ENCODE measurements at regions not wholly inside any gene's neighbourhood (a gene's known extent, or its start where the extent isn't known, plus 50 kb on each side); places are given as distances from the start of the nearest gene placed in this dataset.

DNA sequence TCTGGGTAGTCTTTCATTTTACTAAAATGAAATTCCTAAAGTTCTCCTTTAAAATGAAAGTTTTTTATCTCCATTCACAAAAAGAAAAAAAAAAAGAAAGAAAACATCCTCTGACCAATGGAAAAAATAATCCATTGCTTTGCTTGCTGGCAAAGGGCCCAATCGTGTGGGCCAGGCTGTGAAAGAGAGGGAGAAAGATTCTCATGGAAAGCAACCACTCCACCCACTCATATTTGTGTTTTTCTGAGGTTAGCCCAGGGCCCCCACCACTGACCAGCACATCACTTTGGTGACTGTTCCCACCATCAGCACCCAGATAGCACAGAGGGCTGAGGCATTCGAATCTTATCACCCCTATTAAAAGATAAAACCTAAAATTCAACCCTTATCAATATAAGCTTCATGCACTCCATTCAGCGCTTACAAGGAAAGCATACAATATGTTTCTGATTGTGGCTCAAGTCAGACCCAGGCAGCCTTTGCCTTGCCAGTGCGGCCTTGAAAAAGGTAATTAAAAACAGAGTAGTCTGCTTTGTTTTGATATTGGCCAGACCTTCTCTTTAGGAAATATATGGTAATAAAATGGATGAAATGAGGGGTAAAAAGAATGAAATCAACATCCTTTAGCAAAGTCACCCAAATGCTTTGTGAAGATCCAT, 192.8 kb downstream of the ETS1 start:
- Mint-ChIP-seq H3K27me3 (no peaks in the 10 kb centered on the region), H3K27ac (no peak overlapping the region), H3K9me3 (peaks cover 6% of the 10 kb centered on the region), H3K4me3 (no peak overlapping the region), H3K36me3 (ENCODE audit: low read depth) (no peaks in the 10 kb centered on the region), H3K4me1 (ENCODE audit: low read depth) (peaks cover 33% of the 10 kb centered on the region)
- ChIA-PET CTCF (interaction anchor here (1.1 kb wide), 1 partner anchor 9 kb away, joined by 4 read pairs; no protein-coding TSS in a partner anchor), POLR2A (interaction anchor here (1.2 kb wide), 1 partner anchor 11 kb away, joined by 4 read pairs; no protein-coding TSS in a partner anchor)
- ATAC-seq (no peak), DNase-seq (no peak)
- intact Hi-C loops (cut with micrococcal nuclease) = no loop called here
- no peak for TF ChIP-seq CTCF (IDR thresholded peaks at IDR 0.05)

DNA sequence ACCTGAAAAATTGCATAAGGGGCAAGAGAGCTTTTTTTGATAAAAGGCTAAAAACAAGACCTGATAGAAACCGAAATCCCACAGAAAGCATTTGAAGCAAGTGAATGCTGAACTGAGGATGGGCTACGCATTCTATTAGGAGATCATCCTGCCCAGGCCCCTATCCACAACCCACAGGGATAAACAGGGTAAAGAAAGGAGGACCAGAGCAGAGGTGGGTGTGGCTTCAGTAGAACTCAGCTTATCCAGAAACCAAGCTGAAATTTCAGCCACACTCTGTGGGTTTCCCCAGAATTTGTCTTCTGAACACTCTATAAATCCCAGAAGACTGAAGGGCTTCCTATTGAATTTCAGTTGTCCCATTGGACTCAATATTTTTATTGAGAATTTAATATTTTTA, 195.1 kb downstream of the ETS1 start:
- ChIA-PET CTCF (interaction anchor here (0.8 to 1.4 kb wide), 5 partner anchors 10 to 65 kb away, joined by 3 read pairs; no protein-coding TSS in a partner anchor), POLR2A (interaction anchor here (0.7 kb wide), 1 partner anchor 9 kb away, joined by 5 read pairs; no protein-coding TSS in a partner anchor)
- DNase-seq (no peak), ATAC-seq (no peak)
- Mint-ChIP-seq H3K4me1 (ENCODE audit: low read depth) (peaks cover 29% of the 10 kb centered on the region), H3K27me3 (no peaks in the 10 kb centered on the region), H3K27ac (no peak overlapping the region), H3K4me3 (no peak overlapping the region), H3K36me3 (ENCODE audit: low read depth) (no peaks in the 10 kb centered on the region), H3K9me3 (peaks cover 2% of the 10 kb centered on the region)
- intact Hi-C loops (cut with micrococcal nuclease) = no loop called here
- no peak for TF ChIP-seq CTCF (IDR thresholded peaks at IDR 0.05)

DNA sequence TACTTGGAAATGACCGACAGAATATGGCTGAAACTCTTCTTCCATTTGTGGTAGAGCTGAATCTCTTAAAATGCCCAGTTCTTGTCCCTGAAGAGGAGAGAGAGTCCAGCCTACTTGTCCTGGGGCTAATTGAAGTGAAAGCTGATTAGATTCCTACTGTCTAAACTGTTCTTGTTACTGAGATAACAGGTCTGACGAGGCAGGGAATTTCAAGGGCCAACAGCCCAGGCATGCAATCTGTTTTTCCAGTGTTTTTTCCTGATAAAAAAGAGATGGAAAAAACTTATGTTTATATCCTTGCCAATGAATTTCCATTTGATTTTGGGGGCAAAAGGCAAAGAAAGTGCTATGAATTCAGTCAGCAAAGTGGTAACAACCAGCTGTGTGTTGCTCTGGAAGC, 195.5 kb downstream of the ETS1 start:
- no peak for ATAC-seq
- no peak for TF ChIP-seq CTCF (IDR thresholded peaks at IDR 0.05)
- Mint-ChIP-seq H3K27ac (no peak overlapping the region), H3K36me3 (ENCODE audit: low read depth) (no peaks in the 10 kb centered on the region), H3K4me1 (ENCODE audit: low read depth) (peaks cover 31% of the 10 kb centered on the region), H3K9me3 (no peaks in the 10 kb centered on the region), H3K4me3 (no peak overlapping the region), H3K27me3 (no peaks in the 10 kb centered on the region)
- intact Hi-C loops (cut with micrococcal nuclease) = no loop called here
- CTCF ChIA-PET = interaction anchor here (0.8 to 1.4 kb wide), 5 partner anchors 10 to 64 kb away, joined by 3 read pairs; no protein-coding TSS in a partner anchor
- POLR2A ChIA-PET = interaction anchor here (0.7 to 1.1 kb wide), 3 partner anchors 10 to 80 kb away, joined by 3 to 5 read pairs (median 5); no protein-coding TSS in a partner anchor
- DNase-seq = no peak

DNA sequence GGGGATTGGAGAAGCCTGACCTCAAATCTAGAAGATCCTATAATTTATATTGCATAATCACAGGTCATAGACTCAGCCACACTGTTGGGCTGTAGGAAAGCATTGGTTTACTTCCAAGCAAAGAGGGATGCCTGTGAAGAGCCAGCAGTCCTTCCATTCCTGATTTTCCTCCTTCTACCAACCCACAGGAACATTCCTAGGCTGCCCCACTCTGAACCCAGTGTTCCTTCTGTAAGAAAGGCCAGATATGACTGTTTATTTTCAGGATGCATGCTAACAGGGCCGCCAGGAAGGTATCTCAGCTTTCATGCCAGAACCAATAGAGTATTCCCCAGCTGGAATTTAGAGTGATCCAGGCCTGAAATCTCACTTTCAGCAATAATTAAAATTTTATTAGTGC, 197.1 kb downstream of the ETS1 start:
- H3K36me3 Mint-ChIP-seq (ENCODE audit: low read depth) = no peaks in the 10 kb centered on the region
- ChIA-PET CTCF (interaction anchor here (0.7 to 1.0 kb wide), 2 partner anchors 12 to 242 kb away, joined by 3 to 4 read pairs; no protein-coding TSS in a partner anchor), POLR2A (interaction anchor here (1.3 kb wide), 1 partner anchor 20 kb away, joined by 4 read pairs; no protein-coding TSS in a partner anchor)
- peaks cover 40% of the 10 kb centered on the region for H3K4me1 Mint-ChIP-seq (ENCODE audit: low read depth)
- no peak overlapping the region for H3K27ac Mint-ChIP-seq
- no peaks in the 10 kb centered on the region for H3K27me3 Mint-ChIP-seq
- H3K4me3 Mint-ChIP-seq = no peak overlapping the region
- TF ChIP-seq CTCF (IDR thresholded peaks at IDR 0.05) = no peak
- DNase-seq (no peak), ATAC-seq (no peak)
- intact Hi-C loops (cut with micrococcal nuclease) = no loop called here
- H3K9me3 Mint-ChIP-seq = no peaks in the 10 kb centered on the region

DNA sequence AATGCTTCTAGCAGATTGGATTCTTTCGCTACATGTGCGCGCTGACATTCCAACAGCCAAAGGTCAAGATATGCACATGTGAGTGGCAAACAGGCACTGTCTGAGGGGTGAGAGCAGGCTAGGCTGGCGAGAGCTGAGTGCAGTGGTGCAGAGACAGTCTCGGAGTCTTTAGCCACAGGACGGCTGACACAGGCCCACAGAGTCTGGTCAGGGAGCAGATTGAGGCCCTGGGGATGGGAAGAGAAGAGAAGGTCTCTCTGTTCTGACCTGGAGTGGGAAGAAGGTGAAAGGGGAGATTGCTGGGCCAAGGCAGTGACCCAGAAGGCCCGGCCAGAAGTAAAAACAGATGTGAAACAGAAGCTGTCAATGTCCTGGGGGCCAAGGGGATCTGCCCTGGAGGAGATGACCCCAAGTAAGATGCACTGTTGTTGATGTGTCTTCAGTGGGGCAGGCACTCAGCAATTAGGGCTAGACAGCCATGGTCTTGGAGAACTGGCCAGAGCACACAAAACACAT, 197.8 kb downstream of the ETS1 start:
- intact Hi-C loops (cut with micrococcal nuclease) = no loop called here
- ChIA-PET POLR2A (interaction anchor here (0.5 to 1.3 kb wide), 2 partner anchors 20 to 39 kb away, joined by 3 to 4 read pairs; no protein-coding TSS in a partner anchor), CTCF (interaction anchor here (0.6 kb wide), 1 partner anchor 13 kb away, joined by 4 read pairs; no protein-coding TSS in a partner anchor)
- H3K36me3 Mint-ChIP-seq (ENCODE audit: low read depth) = no peaks in the 10 kb centered on the region
- no peak for TF ChIP-seq CTCF (IDR thresholded peaks at IDR 0.05)
- no peaks in the 10 kb centered on the region for H3K9me3 Mint-ChIP-seq
- no peaks in the 10 kb centered on the region for H3K27me3 Mint-ChIP-seq
- no peak overlapping the region for H3K4me3 Mint-ChIP-seq
- peaks cover 39% of the 10 kb centered on the region for H3K4me1 Mint-ChIP-seq (ENCODE audit: low read depth)
- no peak overlapping the region for H3K27ac Mint-ChIP-seq
- ATAC-seq (no peak), DNase-seq (no peak)
